DOHH2 (cell line): ENCODE measurements at regions not wholly inside any gene's neighbourhood (a gene's known extent, or its start where the extent isn't known, plus 50 kb on each side); places are given as distances from the start of the nearest gene placed in this dataset.

Source experiments
- EZH2phosphoT487 ChIP-seq: fragments of 200-600 bp; sonication (generic); IDR thresholded peaks from 2 replicates; pipeline ENCODE4 v1.6.1; 2017; ENCODE audit warnings: borderline replicate concordance, mild to moderate bottlenecking, antibody characterized with exemption, low read length, moderate library complexity, mixed read lengths
- TF ChIP-seq, protein P1 (sequence below): fragments of 200-600 bp; sonication (generic); IDR thresholded peaks from one replicate; pipeline ENCODE4 v1.5.1; 2014; ENCODE audit warnings: antibody characterized with exemption, mild to moderate bottlenecking, low read depth, low read length; ENCODE audit not compliant: poor library complexity, severe bottlenecking

DNA sequence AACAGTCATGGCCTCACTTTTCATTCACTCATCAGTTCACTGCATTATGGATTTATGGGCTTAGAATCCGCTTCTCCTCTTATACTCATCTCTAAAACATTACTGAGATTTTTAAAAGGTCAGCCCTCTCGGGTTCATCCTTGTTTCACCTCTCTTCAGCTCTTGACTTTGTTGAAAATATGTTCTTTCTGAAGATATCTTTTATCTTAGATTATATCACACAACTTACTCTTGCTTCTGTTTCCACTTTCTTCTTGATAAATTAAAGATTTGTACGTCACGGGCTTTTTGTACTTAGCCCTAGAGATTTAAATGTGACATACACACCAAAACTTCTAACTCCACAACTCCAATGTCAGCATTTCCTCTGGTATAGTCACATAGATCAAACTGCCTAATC, 342.5 kb upstream of the TMEM229A start:
- TF ChIP-seq, protein P1, sequence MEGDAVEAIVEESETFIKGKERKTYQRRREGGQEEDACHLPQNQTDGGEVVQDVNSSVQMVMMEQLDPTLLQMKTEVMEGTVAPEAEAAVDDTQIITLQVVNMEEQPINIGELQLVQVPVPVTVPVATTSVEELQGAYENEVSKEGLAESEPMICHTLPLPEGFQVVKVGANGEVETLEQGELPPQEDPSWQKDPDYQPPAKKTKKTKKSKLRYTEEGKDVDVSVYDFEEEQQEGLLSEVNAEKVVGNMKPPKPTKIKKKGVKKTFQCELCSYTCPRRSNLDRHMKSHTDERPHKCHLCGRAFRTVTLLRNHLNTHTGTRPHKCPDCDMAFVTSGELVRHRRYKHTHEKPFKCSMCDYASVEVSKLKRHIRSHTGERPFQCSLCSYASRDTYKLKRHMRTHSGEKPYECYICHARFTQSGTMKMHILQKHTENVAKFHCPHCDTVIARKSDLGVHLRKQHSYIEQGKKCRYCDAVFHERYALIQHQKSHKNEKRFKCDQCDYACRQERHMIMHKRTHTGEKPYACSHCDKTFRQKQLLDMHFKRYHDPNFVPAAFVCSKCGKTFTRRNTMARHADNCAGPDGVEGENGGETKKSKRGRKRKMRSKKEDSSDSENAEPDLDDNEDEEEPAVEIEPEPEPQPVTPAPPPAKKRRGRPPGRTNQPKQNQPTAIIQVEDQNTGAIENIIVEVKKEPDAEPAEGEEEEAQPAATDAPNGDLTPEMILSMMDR, result no peak
- no peak for TF ChIP-seq EZH2phosphoT487
